ENCODE measurements at regions not wholly inside any gene's neighbourhood (a gene's known extent, or its start where the extent isn't known, plus 50 kb on each side); places are given as distances from the start of the nearest gene placed in this dataset.

DNA sequence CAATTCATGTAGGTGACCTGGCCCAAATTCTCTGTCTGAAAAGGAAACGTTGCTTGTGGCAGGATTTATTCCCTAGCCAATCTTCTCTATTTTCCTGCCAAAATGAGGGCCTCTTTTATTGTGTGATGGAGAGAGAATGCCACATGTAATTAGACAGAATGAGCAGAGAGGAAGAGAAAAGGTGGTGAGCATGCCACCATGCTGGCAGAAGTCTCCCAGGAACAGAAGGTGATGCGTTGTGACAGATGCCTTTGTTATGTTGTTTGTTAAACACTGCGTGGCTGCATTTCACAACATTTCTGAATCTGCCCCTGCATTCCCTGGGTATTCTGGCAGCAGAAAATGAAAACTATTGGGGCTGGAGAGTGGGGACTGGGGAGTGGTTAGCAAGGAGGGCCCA, 577.6 kb downstream of the TLR4 start:
- H3K4me2 ChIP-seq, result no peak overlapping the region
- H3K4me3 ChIP-seq, result no peak overlapping the region
- ATAC-seq, result no peak
- no peak overlapping the region for H3K27ac ChIP-seq
- CTCF ChIA-PET, result no interaction called here
- H3K4me1 ChIP-seq, result no peaks in the 10 kb centered on the region
- POLR2A ChIA-PET, result no interaction called here
- TF ChIP-seq, protein P1, sequence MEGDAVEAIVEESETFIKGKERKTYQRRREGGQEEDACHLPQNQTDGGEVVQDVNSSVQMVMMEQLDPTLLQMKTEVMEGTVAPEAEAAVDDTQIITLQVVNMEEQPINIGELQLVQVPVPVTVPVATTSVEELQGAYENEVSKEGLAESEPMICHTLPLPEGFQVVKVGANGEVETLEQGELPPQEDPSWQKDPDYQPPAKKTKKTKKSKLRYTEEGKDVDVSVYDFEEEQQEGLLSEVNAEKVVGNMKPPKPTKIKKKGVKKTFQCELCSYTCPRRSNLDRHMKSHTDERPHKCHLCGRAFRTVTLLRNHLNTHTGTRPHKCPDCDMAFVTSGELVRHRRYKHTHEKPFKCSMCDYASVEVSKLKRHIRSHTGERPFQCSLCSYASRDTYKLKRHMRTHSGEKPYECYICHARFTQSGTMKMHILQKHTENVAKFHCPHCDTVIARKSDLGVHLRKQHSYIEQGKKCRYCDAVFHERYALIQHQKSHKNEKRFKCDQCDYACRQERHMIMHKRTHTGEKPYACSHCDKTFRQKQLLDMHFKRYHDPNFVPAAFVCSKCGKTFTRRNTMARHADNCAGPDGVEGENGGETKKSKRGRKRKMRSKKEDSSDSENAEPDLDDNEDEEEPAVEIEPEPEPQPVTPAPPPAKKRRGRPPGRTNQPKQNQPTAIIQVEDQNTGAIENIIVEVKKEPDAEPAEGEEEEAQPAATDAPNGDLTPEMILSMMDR (IDR thresholded peaks at IDR 0.05), result no peak
- TF ChIP-seq CBX2 (IDR thresholded peaks at IDR 0.05; ENCODE audit: borderline replicate concordance, low read depth) (no peak), NR3C1 (IDR thresholded peaks at IDR 0.05) (no peak), CBX8 (IDR thresholded peaks at IDR 0.05) (no peak), JUN (IDR thresholded peaks at IDR 0.05) (no peak), RCOR1 (IDR thresholded peaks at IDR 0.05; ENCODE audit: low read depth, low read length) (no peak), RNF2 (IDR thresholded peaks at IDR 0.05; ENCODE audit: borderline replicate concordance, low read depth) (no peak), MYC (IDR thresholded peaks at IDR 0.05; ENCODE audit: borderline replicate concordance, low read length) (no peak), RFX5 (IDR thresholded peaks at IDR 0.05) (no peak)
- TF ChIP-seq, protein P2, sequence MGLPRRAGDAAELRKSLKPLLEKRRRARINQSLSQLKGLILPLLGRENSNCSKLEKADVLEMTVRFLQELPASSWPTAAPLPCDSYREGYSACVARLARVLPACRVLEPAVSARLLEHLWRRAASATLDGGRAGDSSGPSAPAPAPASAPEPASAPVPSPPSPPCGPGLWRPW (IDR thresholded peaks at IDR 0.05), result no peak
- DNase-seq (ENCODE audit: low read depth in 1 of 2, low spot score in 1 of 2), result no peak
- no peaks in the 10 kb centered on the region for H3K9me3 ChIP-seq
- no peak for FAIRE-seq
- 33% methylated on average over 3 of the region's 3 CpGs for WGBS (ENCODE audit: missing lambda C conversion rate)

DNA sequence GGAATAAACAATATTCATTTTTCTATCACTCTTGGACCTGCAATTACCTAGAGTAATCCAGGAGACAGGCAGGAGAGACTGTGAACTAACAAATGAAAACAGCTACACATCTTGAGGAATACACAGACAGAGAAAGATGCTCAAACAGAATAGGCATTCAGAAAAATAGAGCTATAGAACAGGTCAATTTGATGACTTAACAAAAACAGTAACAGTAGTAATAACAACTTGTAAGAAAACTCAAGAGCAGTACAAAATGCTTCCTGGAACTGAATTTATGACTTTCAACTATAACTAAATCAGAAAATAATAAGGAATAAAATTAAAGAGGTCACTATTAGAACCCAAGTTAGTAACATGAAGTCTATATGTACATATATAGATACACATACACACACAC, 579.3 kb downstream of the TLR4 start:
- H3K4me1 ChIP-seq, result no peaks in the 10 kb centered on the region
- no peaks in the 10 kb centered on the region for H3K9me3 ChIP-seq
- no peak overlapping the region for H3K27ac ChIP-seq
- no peak overlapping the region for H3K4me2 ChIP-seq
- DNase-seq (ENCODE audit: low read depth in 1 of 2, low spot score in 1 of 2), result no peak
- H3K4me3 ChIP-seq, result no peak overlapping the region
- ChIA-PET POLR2A (no interaction called here), CTCF (no interaction called here)
- TF ChIP-seq MAFK (IDR thresholded peaks at IDR 0.05; ENCODE audit: partially characterized antibody) (peak; percentile 60), HDAC2 (IDR thresholded peaks at IDR 0.05) (no peak)
- ATAC-seq, result no peak
- FAIRE-seq, result no peak

DNA sequence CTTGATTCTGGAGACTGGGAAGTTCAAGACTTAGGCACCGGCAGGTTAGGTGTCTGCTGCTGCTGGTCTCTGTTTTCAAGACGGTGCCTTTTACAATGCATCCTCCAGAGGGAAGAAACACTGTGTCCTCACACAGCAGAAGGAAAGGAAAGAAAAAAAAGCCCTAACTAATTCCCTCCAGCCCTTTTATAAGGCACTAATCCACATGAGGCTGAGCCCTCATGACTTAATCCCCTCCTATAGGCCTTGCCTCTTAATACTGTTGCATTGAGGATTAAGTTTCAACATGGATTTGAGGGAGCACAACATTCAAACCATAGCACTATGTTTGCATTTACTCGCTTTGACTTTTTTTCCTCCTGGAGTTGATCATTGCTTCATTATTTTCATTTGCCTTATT, 585.9 kb downstream of the TLR4 start:
- no peaks in the 10 kb centered on the region for H3K4me1 ChIP-seq
- FAIRE-seq (peak; percentile 59), DNase-seq (ENCODE audit: low read depth in 1 of 2, low spot score in 1 of 2) (no peak), ATAC-seq (no peak)
- CTCF ChIA-PET, result no interaction called here
- H3K4me3 ChIP-seq, result no peak overlapping the region
- POLR2A ChIA-PET, result no interaction called here
- 43% methylated on average over 3 of the region's 3 CpGs for WGBS (ENCODE audit: missing lambda C conversion rate)
- no peak overlapping the region for H3K27ac ChIP-seq
- no peaks in the 10 kb centered on the region for H3K9me3 ChIP-seq
- H3K4me2 ChIP-seq, result no peak overlapping the region
- TF ChIP-seq JUN (IDR thresholded peaks at IDR 0.05), result no peak
- no peak for TF ChIP-seq FOXS1 (CRISPR knock-in tag; IDR thresholded peaks at IDR 0.05)
- TF ChIP-seq HOXA7 (CRISPR knock-in tag; IDR thresholded peaks at IDR 0.05), result no peak
- no peak for TF ChIP-seq RCOR1 (IDR thresholded peaks at IDR 0.05; ENCODE audit: low read depth, low read length)
- TF ChIP-seq ZFP36 (IDR thresholded peaks at IDR 0.05; ENCODE audit: borderline replicate concordance, partially characterized antibody), result no peak
- no peak for TF ChIP-seq EHF (CRISPR knock-in tag; IDR thresholded peaks at IDR 0.05)
- TF ChIP-seq ZSCAN20 (CRISPR knock-in tag; IDR thresholded peaks at IDR 0.05), result no peak
- TF ChIP-seq HOXB5 (CRISPR knock-in tag; IDR thresholded peaks at IDR 0.05), result no peak
- no peak for TF ChIP-seq NFE2L2 (conservative IDR thresholded peaks at IDR 0.05; ENCODE audit: low read length)
- TF ChIP-seq KDM1A (IDR thresholded peaks at IDR 0.05; ENCODE audit: low read depth), result no peak
- TF ChIP-seq, protein P3, sequence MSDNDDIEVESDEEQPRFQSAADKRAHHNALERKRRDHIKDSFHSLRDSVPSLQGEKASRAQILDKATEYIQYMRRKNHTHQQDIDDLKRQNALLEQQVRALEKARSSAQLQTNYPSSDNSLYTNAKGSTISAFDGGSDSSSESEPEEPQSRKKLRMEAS (IDR thresholded peaks at IDR 0.05), result no peak
- TF ChIP-seq MAFK (IDR thresholded peaks at IDR 0.05; ENCODE audit: partially characterized antibody), result no peak

DNA sequence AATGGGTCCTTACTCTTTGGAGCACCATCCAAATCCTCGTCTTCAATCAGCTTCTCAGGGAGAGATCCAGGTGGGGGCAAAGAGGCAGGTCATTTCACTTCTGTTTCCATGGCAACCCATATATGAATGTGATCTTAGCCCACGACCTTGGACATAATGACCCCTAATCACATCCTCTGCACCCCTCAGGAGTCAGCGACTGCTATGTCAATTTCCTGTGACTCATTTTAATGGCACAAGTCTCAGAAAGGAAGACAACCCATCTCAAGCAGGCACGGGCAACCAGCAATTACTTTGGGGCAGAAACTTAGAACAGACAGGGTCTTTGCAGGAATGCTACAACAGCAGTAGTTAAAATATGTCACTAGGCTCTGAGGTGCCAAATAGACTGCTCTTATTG, 591.2 kb downstream of the TLR4 start:
- H3K4me3 ChIP-seq, result no peak overlapping the region
- H3K9me3 ChIP-seq, result no peaks in the 10 kb centered on the region
- ATAC-seq (no peak), FAIRE-seq (no peak), DNase-seq (ENCODE audit: low read depth in 1 of 2, low spot score in 1 of 2) (no peak)
- no peak overlapping the region for H3K4me2 ChIP-seq
- H3K4me1 ChIP-seq, result no peaks in the 10 kb centered on the region
- H3K27ac ChIP-seq, result no peak overlapping the region
- WGBS (ENCODE audit: missing lambda C conversion rate), result 27% methylated on average over 4 of the region's 4 CpGs
- POLR2A ChIA-PET, result no interaction called here
- TF ChIP-seq CHD2 (IDR thresholded peaks at IDR 0.05; ENCODE audit: low read length, partially characterized antibody) (no peak), CBX8 (IDR thresholded peaks at IDR 0.05) (no peak), RNF2 (IDR thresholded peaks at IDR 0.05; ENCODE audit: borderline replicate concordance, low read depth) (no peak), NPAS2 (CRISPR knock-in tag; IDR thresholded peaks at IDR 0.05; ENCODE audit: borderline replicate concordance) (no peak), CEBPB (IDR thresholded peaks at IDR 0.05) (no peak)
- CTCF ChIA-PET, result no interaction called here

All from A549 (cell line).